GM19324 (cell line): ENCODE measurements at regions not wholly inside any gene's neighbourhood (a gene's known extent, or its start where the extent isn't known, plus 50 kb on each side); places are given as distances from the start of the nearest gene placed in this dataset.

Experiments
- ATAC-seq: cut with Tn5 transposase; IDR thresholded peaks from one replicate; pipeline ENCODE4 v1.9.1; 2021; ENCODE audit warnings: mild to moderate bottlenecking, moderate library complexity; ENCODE audit not compliant: unreplicated experiment, low FRiP score

DNA sequence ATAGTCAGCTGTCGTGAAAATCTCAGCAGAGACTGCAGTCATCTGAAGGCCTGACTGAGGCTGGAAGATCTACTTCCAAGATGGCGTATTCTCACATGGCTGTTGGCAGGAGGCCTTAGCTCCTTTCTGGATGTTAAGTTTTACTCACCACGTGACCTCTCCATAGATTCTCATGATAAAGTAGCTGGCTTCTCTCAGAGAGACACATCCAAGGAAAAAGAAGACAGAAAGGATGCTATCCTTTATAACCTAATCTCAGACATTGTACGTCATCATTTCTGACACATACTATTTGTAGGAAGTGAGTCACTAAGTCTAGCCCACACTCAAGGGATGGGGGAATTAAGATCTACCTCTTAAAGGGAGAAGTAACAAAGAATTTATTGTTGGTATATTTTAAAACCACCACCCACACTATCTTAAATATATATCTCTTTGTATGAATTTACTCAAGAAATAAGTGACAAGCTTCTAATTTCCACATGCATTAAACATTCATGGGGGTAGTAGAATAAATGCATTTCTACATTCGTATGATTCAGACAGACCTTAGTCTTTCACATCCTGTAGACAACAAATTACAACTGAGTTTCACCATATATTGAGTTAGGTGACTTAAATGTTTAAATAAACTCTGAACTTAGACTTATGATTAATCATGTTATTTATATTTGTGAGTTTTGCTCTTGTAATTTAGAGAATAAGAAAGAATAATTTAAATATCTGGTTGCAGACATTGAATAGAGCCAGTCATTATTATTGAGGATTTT is 411.0 kb downstream of the LRIG3 start:
- ATAC-seq: no peak

DNA sequence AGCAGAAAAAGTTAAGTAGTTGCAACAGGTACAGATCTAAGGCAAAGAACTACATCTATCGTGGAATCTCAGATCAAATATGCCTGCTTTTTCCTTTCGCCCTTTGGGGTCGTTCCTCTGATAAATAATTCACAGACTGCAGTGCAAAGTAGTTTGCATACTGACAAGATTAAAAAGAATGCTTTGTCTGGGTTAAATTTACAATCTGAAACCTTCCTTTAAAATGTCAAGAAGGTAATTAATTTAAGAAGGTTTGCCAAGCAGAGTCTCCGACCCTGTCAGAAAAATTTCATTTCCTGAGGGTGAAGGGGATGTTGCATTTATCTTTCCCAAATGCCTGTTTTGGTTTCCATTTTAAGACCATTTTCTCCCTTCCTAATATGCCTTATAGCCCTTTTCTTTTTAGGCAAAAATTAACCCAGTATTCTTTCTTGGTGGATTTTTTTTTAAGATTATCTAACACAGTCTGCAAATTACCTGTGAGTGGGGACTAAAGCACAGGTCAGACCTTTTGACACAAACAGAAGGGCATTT is 406.9 kb downstream of the LRIG3 start:
- ATAC-seq: no peak

DNA sequence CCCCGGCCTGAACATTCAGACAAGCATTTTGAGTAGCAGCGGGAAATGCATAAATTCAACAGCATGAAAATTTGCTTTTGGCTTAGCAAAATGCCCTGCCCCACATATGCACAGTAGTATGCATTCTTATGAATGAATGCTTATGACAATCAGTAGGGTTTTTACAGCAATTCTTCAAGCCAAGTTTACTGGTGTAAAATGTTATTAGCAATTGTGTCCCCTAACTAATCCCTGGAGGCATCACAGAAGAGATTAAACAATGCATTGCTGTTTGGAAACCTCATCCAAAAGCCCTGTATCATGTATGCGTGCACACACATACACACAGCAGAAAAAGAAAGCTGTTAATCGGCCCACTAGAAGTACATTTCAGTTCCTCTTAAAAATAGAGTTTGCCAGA is 406.5 kb downstream of the LRIG3 start:
- no peak for ATAC-seq

DNA sequence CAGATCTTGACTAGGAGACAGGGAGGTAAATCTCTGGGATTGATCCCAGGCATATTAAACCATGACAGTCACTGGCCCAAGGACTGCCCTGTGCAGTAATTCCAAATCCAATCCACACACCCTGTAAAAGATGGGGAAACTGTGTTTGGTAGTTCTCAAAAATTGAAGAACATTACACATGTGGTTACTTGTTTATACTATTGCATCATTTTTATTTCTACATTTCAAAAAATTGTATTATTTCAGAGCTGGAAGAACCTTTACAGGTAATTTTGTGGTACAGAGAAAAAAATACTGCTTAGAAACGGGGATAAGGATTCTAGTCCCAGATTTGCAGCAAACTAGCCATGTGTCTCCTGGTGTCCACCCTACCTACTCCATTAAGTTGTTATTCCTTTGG is 400.5 kb downstream of the LRIG3 start:
- ATAC-seq: no peak

DNA sequence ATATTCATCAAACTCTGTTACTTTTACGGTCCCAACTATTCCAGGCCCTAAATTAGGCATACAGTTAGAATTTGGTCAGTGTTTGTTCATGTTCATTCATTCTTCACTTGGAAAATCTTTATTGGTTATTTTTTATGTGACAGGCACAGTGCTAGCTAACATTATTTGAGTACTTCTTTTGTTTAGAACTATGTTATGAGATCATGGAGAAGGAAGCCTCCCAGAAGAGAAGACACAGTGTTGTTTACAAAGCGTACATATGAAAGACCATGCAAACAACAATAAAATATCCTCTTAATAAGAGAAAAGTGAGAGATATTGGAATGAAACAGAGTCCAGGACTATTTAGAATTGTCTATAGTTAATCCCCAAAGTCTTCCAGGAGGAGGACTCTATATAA is 399.2 kb downstream of the LRIG3 start:
- no peak for ATAC-seq

DNA sequence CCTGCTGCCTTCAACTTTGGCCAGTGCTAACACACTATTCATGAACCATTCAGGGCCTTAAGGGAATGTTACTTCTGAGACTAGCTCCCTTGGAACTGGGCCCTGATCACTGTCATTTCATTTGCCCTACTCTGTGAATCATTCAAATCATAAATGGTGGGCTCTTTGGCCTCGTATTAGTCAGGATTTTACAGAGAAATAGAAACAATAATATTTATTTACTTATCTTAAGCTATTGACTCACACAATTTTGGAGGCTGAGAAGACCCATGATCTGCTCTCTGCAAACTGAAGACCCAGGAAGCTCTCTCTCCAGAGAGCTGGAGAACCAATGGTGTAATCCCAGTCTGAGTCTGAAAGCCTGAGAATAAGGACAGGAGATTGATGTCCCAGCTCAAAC is 398.5 kb downstream of the LRIG3 start:
- no peak for ATAC-seq

DNA sequence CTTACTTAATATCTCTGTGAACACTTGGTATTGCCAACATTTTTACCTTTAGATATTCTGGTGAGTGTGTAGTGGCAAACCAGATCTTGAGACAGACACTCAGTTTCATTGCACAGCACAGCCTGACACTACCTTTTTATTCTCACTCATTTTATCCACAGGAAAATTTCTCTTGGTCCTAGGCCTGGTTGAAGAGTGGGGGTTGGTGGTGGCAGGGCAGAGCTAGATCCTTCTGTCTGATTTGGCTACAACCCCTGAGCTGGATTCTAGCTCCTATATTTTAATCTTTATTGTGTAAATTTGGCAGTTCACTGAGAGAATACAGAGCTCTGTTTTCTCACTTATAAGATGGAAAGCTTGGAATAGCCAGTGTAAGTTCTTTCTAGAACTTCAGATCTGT is 396.9 kb downstream of the LRIG3 start:
- ATAC-seq: no peak

DNA sequence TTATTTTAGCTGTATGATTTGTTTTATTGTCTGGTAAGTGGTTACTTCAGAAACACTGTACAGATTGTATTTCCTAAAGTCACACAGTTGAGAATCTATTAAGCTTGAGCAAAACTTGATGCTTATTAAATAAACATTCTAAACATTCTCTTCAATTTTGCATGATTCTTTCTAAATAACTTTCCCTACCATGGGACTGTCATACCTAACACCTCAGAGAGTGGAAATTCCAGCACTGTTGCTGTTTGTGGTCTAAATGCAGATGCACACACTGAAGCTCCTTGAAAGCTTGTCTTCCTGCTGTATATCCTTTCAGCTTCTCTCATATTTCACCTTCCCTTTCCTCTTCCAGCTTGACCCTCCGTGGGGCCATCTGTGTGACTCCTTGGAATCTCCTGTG is 392.0 kb downstream of the LRIG3 start:
- no peak for ATAC-seq

DNA sequence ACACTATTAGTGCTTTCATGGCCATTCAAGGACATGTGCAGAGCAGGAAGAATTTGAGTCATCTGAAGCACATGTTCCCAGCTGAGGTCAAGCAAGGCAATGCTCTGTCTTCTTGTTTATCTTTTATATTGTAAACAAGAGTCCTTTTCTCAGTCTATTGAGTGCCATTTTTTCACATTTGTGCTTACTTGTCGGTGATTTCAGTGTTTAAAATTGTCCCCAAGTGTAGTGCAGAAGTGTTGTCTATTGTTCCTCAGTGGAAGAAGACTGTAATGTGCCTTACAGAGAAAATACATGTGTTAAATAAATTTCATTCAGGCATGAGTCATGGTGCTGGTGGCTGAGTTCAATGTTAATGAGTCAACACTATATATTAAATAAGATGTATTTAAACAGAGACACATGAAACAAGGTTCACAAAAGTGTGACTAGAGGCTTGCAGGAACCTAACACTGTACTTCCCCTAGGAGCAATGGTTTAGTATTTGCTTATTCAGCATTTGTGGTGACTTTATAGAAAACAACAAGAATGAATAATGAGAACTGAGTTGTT is 391.1 kb downstream of the LRIG3 start:
- no peak for ATAC-seq

DNA sequence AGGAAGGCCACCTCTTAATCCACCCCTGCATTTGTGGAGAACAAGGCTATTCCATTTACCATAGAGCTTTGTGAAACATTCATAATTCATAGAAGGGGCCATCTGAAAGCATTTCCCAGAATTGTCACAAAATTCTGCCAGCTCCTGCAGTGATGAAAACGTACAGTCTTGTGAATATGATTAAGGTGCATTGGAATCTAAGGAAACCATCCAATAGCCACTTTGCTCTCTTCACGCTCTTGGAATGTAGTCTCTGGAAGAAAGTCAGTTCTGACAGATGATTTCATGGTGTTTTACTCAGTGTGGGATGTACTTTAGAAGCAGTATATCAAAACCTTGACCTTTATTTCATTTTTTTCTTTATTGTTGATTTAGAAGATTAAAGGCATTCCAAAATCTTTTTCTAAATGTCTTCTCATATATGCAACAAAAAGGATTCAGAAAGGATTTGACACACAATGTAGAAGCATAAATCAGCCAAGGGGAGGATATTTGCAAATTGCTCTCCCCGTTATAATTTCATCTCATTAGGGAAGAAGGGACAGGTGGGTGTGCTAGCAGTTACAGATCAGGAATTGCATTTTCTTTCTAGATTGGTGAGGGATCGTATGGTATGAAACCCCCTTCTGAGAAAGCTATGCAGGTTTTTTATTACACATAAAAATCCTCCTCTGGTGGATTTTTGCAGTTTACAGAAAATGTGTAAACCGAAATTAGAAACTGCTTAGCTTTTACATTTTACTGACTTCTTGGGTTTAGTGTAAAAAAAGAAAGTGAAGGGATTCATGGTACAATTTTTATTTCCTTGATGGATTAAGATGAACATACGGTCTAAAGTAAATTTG is 390.2 kb downstream of the LRIG3 start:
- ATAC-seq: no peak

DNA sequence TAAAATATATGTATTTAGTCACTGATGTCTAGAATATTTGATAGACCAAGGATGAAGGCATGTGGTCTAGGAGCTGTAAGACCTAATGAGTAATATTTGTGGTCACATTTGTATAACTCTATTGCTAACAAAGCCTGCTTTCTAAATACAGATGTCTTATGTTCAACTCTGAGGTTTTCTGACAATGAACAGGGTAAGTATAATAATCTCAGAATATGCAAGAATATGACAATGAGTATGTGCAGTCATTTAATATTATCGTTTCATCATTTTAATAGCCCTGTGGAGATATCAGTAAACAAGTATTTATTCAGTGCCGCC is 389.6 kb downstream of the LRIG3 start:
- no peak for ATAC-seq

DNA sequence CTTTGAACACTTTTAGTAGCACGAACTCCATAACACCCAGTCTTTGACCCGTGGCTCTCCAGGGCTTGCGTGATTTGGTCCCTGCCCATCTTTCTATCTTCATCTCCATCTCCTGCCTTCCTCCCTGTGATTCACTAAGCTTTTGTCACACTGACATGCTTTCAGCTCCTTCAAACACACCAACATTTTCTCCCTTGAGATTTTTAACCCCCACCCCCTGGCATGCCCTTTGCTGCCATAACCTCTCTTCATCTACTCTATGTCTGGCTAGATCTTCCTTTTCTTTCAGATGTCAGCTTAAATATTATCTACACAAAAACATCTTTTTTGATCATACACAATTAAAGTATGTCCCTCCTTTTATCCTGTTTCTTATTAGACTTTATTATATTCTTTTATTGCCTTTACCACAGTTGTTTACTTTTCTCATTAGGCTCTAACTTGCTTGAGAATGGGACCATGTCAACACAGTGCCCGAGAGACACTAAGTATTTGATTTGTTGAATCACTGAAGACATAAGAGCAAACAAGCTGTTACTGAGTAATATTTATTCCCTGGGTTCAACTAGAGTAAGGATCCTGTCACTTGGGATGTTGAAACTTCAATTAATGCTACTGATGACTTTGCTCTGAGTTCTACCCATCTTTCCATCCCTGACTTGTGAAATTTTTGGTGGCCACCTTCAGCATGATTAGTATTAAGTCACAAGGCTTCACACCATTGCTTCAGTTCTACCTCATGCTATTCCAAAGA is 387.3 kb downstream of the LRIG3 start:
- ATAC-seq: no peak

DNA sequence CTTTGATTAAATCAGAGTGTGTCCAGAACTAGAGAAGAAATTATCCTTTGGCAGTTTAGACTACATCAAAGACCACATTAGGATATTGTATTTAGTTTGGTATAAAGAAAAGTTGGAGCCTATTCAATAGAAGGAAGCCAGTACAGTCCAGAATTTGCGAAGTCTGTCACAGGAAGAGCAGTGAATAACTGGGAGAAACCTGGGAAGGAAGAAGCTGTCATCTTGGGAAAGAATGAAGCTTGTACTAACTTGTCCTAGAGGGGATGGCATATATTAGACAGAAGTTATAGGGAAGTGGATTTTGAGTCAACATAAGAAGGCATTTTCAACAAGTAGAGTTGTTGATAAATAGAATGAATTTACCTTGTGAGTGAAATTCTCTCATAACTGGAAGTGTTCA is 386.7 kb downstream of the LRIG3 start:
- no peak for ATAC-seq

DNA sequence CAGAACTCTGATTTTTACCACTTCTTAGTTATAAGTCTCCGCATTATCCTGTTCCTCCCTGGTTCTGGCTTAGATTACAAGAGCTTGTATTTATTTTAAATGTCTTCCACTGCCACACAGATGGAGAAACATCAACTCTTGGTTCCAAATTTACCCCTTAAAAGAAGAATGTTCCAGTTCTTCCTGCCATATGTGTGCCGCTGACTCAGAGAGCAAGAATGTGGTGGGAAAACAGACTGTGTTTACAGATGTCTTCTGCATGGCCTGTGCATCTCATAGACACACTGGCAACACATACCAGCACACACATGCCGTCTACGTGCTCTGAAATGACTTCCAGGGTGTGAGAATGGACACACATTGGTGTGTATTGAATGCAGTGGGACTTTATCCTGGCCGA is 383.0 kb downstream of the LRIG3 start:
- no peak for ATAC-seq

DNA sequence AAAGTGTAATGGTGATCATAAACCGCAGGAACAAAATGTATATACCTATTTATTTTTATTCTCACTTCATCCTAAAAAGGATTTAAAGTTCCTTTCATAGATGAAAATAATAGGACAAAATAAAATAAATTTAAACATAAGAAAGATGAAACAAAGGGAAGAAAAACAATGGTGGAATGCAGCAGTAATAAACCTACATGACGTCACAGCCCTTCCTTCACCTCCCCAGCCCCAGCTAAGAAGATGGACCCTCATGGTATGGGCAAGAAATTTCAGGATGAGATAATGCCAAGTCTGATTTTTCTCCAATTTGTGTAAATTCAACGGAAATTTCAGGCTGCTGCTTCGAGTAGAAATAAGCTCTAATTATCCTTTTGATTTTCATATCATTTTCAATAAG is 381.0 kb downstream of the LRIG3 start:
- ATAC-seq: no peak

DNA sequence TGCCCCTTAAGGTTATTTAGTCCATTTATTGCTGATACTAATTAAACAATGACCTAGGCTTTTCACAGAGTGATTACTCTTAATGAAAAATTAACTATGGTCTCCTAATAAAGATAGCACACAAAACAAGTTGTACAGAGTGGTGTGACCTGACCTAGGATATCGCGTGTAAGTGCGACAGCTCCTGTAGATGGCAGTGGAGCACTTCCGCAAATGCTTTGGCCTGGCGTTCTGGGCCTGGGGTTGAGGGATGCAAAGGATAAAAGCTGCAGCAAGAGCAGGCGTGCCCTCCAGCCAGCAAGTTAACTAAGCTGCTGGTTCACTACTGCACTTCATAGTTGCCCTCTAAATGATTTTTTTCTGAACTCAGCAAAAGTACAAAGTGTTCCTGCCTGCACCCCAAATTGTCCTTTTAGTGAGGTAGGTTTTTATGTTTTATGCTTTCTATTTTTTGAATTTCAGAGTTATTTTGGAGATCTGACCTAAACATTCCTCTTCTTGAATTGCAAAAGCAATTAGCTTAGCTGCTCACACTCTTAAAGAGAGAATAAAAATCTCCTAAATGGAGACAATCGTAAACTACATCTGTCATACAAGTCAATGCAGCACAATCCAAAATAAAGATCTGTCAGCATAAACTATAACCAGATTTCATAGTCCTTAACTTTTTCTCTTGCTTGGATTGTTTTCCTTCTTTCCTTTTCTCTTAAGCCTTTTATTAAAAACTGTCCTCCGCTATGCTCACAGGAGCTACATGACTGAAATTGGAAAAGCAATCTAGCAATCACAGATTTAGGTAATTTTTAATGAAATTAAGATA is 379.6 kb downstream of the LRIG3 start:
- ATAC-seq: no peak

DNA sequence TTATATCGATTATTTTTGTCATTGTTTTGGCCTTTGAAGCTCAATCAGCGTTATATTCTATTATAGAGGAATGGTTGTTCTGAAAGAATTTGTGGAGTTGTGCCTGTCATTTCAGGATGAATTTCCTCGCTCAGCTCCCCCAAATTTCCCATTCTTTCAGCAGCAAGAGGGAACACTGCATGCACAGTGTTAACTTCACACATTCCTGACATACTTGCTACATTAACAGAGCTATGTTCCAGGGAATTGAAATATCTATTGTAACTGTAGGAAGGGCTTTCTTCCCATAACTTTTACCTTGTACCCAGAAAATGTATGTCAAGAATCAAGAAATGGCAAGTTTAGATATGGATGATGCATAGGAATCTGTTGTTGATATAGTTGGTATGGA is 379.0 kb downstream of the LRIG3 start:
- ATAC-seq: no peak

DNA sequence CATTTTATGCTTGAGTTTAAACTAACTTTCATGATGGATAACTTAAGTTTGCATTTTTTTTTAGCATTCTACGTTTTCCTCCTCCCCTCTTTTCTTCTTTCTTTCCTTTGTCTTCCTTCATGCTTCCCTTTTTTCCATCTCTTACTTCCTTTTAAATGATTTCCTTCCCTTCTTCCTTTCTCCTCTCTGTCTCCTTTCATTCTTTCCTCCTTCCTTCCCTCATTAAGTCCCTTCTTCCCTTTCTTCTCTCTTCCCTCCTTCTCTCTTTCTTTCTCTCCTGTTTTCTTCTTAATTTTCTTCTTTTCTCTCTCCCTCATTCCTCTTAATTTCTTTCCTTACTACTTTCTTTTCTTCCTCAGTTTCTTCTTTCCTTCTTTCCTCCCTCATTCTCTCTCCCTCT is 376.0 kb downstream of the LRIG3 start:
- no peak for ATAC-seq

DNA sequence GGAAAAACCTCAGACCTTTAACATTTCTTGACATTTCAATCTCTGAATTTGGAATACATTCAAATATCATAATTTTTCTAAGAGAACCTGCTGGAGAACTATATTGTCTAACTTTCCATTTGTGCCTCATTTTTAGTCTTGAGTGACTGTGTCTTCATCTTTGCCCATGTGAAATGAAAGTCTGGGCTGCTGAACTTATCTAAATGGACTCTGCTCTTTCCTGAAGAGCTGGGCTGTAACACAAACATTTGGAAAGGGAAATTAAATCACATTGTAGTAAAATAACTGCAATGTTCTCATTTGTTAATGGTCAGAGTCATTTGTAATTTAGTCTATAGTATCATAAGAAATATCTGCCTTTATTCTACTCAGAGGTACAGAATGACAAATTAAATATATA is 373.1 kb downstream of the LRIG3 start:
- no peak for ATAC-seq

DNA sequence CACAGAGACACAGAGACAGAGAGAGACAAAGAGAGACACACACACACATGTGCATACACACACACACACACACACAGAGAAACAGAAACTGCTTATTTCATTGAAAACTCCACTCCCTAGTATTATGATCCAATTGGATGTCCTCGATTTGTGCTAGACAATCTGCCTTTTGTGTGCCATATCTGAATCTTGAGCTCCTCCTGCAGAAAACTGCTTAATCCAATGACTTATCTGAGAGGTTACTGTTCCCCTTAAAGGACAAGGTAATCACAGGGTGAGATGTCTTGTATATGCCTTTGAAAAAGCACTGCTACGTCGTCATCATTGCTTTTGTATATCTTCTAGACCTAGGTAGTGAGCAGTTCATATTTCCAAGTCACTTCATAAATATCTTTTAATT is 371.5 kb downstream of the LRIG3 start:
- ATAC-seq: no peak
